Epithelial cell of proximal tubule (primary cell): ENCODE measurements at regions not wholly inside any gene's neighbourhood (a gene's known extent, or its start where the extent isn't known, plus 50 kb on each side); places are given as distances from the start of the nearest gene placed in this dataset.

Source experiments
- DNase-seq: peaks from one replicate; pipeline ENCODE4 v3.0.0-alpha.2; 2011; ENCODE audit warnings: low read depth
- H3K4me3 ChIP-seq: 2 replicates; pipeline ENCODE4 v1.5.1; 2011; ENCODE audit warnings: low read depth, mild to moderate bottlenecking, low read length
- TF ChIP-seq, protein P1 (sequence below): conservative IDR thresholded peaks from 2 replicates; pipeline ENCODE4 v1.5.1; 2012; ENCODE audit warnings: low read depth, mild to moderate bottlenecking, low read length

DNA sequence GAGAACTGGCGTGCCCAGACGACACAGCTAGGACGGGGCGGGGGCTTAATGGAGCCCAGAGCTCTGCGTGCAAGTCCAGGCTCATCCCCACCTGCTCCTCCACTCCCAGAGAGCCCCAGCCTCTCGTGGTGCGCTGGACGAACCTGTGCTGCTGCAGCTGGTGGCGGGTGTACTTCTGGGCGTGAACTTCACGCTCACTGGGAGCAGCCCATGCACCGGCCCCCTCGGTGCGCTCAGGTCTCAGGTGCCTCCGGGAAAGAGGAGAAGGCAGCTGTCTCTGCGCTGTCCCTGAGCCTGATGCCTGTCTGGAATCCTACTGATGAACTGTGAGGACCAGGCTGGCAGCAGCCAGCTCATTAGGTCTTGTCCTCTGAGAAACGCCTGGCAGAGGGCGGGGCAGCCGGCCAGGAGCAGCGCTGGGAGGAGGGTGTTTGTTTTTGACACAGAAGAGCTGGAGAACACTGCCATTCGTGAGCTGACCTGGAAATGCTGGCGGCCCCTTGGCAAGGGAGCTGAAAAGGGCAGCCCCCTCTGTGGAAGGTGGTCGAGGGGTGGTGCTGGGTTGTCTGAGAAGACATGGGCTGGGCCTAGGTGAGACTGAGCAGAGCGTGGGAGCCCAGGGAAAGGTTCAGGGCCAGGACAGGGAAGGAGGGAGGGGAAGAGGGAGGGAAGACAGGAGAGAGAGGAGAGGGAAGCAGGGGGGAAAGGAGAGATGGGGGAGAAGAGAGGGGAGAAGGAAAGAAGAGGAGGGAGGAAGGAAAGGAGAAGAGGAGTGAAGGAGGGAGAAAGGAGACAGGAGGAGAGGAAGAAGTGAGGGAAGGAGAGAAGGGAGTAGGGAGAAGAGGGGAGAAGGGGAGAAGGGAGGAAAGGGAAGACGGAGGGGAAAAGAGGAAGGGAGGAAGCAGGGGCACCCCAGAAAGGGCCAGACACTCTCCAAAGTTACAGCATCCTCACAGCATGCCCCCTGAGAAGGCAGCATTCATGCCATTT is 53.5 kb upstream of the TNS3 start:
- H3K4me3 ChIP-seq, result peak overlapping the region; percentile 9
- TF ChIP-seq, protein P1, sequence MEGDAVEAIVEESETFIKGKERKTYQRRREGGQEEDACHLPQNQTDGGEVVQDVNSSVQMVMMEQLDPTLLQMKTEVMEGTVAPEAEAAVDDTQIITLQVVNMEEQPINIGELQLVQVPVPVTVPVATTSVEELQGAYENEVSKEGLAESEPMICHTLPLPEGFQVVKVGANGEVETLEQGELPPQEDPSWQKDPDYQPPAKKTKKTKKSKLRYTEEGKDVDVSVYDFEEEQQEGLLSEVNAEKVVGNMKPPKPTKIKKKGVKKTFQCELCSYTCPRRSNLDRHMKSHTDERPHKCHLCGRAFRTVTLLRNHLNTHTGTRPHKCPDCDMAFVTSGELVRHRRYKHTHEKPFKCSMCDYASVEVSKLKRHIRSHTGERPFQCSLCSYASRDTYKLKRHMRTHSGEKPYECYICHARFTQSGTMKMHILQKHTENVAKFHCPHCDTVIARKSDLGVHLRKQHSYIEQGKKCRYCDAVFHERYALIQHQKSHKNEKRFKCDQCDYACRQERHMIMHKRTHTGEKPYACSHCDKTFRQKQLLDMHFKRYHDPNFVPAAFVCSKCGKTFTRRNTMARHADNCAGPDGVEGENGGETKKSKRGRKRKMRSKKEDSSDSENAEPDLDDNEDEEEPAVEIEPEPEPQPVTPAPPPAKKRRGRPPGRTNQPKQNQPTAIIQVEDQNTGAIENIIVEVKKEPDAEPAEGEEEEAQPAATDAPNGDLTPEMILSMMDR, result no peak
- no peak for DNase-seq

DNA sequence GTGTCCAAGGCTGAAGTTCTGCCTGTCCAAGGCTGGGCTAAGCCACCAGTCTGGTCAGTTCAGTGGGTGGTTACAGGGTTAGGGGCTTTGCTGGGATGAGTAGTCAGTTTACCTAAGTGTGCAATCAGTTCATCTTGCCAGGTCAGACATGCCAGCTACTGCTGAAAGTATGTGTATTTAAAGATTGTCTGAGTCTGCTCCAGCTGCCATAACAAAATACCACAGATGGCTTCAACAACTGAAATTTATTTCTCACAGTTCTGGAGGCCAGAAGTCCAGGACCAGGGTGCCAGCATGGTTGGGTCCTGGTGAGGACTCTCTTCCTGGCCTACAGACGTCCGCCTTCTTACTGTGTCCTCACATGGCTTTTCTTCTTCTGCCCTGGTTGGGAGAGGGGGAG is 52.4 kb upstream of the TNS3 start:
- TF ChIP-seq, protein P1, result no peak
- DNase-seq, result no peak

DNA sequence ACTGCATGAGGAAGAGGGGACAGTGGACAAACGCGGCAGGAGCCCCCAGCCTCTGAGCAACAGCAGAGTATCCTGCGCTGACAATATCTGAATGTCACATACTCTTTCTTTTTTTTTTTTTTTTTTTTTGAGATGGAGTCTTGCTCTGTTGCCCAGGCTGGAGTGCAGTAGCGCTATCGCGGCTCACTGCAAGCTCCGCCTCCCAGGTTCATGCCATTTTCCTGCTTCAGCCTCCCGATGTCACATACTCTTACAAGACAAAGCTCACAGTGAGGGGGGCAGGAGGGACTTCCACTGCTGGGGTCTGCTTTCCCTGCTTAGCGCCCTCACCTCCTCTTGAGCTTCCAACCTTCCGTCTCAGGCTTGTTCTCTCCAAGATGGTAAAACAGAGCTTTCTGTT is 51.2 kb upstream of the TNS3 start:
- DNase-seq, result no peak
- no peak overlapping the region for H3K4me3 ChIP-seq
- TF ChIP-seq, protein P1, result no peak

More for the DNA sequence above, 52.4 kb upstream of the TNS3 start:
- H3K4me3 ChIP-seq, result no peak overlapping the region
